Fibroblast of skin of back (primary cell): ENCODE measurements at regions not wholly inside any gene's neighbourhood (a gene's known extent, or its start where the extent isn't known, plus 50 kb on each side); places are given as distances from the start of the nearest gene placed in this dataset.

Experiments
- DNase-seq: peaks from one replicate; pipeline ENCODE4 v3.0.0-alpha.2; 2013

DNA sequence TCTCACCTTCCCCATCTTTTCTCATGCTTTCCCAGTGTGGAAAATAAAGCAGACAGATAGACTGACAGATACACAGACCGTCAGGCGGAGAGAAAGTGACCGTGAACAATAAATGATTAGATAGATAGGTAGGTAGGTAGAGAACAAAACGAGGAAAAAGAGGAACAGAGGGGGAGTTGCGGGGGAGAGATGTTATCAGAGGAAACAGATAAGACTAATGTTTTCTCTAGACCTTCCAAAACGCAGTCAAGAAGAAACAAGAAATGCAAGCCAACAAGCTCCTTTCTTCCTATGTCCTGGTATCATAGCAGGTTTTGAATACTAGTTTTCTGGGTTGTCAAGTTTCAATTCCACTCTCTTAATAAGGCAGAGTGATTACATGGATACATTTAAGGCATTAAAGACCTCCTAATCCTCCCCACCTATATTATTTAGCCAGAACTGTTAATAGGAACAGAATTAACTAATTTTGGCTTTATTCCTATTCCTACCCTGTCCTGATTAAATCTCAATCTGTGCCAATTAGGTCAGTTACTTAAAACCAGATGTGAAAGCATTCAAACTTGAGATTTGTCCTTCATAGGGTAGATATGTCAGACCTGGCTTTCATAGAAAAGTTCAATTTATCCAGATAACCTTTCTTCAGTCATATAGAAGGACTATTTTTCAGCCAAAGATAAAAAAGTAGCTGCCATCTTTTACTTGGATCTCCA, 89.0 kb upstream of the PTPRR start:
- DNase-seq, result no peak

DNA sequence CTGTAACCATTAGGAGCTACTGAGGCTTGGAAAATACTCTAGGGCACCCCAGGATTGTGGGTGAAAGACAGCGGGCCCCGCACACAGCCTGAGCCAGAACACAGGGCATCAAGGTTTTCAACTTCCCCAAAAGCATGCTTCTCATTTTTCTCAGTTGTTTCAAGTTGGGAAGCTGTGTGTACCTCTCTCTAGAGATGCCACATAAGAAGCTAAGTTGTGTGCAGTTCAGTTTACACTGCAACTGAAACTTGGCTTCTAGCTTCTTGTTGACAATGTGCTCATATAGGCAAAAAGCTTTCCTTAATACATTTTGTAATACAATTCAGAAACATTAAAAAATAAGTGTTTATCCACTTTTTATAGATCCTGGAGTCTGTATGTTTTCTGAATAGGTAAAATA, 88.1 kb upstream of the PTPRR start:
- DNase-seq, result no peak

DNA sequence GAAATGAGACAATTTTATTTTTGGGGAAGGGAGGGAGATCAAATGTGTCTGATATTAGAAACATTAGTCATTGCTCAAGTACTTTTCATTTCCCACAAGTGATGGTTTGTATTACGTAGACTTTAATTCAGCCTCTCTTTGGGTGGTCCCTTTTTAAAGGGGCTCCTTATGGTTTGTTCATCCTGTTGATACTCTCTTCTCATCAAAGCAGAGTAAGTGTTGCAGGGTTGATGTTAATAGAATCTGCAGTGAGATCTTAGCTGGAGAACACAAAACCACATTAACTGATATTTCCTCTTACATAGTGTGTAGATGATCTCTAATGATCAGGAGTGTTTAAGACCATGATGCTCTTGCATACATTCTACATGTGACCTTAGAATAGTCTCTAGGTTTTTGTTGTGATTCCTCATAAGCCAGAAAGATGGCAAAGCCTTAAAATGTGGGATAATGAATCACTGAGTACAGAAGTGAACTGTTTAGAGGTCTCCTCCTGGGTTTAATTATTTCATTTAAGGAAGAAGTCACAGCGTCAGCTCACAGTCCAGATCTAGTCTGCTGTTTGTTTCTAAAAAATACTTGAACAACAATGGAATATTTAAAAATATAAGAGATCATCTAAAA, 87.4 kb upstream of the PTPRR start:
- peak; percentile 34 for DNase-seq

DNA sequence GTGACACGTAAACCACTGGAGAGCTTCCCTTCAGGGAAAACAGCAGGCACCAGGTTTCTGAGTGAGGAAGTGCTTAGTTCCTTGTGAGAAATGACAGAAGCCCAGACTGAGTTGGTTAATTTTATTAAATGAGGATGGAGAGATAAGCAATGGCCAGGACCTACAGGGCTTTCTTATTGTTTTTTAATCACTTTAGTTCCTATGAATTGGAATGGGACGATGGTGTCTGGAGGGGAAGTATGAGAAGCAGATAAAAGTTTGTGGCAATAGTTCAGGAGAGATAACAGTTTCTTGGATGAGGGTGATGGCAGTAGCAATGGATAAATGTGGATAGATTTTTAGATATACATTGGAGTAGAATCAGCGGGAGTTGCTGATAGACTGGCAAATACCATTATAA, 86.5 kb upstream of the PTPRR start:
- no peak for DNase-seq

DNA sequence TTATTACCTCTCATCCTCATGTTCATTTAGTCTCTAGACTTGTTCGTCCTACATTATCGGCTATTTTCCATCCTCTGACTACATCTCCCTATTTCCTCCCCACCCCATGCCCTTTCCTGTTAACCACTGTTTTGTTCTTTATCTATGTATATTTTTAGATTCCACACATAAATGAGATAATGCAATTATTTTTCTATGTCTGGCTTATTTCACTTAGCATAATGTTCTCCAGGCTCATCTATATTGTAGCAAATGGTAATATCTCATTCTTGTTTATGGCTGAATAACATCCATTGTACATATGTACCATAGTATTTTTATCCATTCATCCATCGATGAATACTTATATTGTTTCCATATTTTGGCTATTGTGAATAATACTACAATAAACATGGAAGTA, 84.6 kb upstream of the PTPRR start:
- no peak for DNase-seq

DNA sequence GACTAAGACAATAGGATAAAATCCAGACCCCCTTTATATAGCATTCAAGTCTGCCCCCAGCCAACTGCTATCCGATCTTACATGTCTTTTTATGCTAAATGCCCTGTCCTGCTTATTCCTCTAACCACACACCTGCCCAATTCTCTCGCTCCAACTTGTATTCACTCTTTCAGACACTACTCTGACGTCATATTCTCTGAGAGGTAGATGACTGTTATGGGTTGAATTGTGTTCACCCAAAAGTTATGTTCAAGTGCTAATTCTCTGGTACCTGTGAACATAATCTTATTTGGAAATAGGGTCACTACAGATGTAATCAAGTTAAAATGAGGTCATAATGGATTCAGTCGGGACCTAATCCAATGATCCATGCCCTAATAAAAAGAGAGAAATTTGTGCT, 84.0 kb upstream of the PTPRR start:
- DNase-seq, result no peak

DNA sequence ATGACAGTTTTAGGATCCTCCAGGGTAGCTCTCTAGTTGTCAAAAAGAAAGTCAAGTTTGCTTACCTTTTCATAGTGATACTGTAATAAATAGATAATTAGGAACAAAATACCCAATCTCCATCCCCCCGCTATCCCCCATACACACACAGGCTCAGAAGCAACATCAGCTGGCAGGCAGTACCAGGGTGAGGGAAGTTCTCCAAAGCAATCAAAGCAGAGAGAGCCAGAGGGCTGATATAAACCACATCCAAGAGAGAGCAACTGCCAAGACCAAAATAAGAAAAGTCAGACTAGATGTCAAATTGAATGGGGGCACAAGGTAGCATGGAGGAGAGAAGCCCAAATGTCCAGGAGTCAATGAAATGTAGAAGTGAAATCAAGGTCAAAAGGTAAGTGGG, 80.2 kb upstream of the PTPRR start:
- no peak for DNase-seq

DNA sequence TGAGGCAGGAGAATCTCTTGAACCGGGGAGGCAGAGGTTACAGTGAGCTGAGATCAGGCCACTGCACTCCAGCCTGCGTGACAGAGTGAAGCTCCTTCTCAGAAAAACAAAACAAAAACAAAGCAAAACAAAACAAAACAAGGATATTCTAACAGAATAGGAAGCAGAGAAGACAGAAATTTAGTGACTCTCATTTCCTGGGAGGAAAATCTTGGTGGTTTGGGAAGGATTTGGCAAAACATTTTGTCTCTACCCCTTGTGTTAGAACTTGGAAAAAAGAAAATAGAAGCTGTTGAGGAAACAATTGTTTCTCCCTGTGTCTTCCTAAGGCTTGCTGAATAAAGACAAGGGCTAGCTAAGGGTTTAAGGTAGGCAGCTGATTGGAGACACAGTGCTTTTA, 79.7 kb upstream of the PTPRR start:
- no peak for DNase-seq

DNA sequence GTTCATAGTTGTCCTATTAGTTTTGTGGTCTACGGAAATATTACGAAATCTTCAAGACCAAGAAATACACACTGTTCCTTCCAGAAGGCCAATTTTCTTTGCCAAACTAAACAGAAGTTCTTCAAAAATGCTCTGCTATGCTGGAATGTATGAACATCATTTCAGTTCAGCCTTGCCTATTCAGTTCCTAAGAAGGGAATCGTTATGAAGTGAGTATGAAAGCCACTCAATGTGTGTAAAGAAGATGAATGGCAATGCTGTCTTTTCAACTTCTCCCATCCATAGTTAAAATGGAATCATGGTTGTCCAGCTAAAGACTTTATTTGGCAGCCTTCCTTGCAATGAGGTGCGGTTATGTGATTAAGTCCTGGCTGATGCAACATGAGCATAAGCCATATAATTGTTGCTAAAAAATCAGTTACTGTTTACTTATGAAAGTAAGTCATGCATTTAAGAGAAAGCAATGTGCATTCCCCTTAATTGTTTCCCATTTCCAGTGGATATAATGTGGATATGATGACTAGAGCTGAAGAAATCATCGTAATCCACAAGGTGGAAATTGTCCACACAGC, 73.8 kb upstream of the PTPRR start:
- peak; percentile 92 for DNase-seq

DNA sequence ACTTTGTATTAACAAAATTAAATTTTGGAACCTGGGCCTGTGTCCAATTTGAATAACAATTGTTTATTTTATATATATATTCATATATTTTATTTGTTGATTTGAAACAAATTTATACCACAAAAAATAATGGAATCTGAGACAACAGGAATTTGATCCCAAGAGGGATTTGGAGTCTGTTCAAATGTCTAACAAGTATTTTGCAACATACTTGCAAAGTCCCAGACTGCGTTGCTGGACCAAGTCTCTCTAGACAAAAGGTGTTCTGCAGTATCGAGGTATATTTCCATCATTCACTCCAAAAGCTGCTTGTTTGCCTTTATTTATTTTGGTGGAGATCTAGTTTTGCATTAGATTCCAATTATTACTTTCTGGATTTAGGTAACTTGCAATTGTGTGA, 68.7 kb upstream of the PTPRR start:
- DNase-seq, result no peak

DNA sequence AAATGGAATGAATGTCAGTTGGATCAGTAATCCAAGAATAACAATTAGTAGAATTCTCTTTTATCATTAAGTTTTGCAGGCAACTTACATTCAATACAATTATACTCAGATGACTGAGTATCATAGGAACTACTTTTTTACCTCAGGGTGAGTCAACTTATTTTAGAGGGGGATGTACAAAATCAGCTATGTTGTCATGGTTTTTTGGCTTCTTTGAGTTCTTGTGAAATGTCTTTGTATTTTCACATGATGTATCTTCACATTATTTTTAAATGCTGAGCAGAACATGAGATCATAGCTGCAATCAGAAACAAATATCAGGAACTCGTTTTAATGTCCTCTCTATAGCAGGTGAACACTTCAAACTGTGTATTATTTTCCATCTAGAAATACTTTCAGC, 65.3 kb upstream of the PTPRR start:
- DNase-seq, result peak; percentile 55

DNA sequence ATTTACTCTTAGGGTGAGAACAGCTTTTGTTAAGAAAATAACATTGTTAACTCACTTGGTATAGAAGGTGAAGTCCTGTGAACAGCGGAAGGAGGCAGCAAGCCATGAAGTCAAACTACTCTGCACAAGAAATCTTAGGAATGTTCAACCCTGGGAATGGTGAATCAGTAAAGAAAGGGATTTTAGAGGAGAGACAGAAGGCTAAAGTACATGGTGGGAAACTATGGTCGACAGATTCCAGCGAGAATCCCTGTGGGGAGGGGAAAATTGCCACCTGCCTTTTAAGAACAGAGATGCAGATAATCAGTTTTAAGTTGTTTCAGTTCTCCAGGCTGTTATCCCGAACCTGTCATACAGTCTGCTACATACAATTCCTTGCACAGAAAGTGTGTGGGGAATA, 63.2 kb upstream of the PTPRR start:
- DNase-seq, result peak; percentile 60

DNA sequence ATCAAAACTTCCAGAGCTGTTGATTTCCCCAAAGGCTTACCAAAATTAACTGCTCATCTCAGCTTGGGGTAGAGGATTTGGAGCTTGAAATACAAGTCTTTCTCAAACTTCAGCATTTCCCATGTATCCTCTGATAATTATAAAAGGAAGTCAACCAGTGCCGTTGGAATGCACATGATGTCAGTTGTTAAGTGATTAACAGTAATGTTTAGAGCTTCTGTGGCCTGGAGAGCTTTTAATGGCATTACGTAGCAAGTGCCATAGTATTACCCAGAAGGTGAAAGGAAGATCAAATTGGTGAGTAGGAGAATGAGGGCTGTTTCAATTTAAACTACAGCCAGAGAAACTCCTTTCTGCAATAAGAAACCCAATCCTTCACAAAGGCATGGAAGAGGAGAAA, 62.5 kb upstream of the PTPRR start:
- DNase-seq, result peak; percentile 55

DNA sequence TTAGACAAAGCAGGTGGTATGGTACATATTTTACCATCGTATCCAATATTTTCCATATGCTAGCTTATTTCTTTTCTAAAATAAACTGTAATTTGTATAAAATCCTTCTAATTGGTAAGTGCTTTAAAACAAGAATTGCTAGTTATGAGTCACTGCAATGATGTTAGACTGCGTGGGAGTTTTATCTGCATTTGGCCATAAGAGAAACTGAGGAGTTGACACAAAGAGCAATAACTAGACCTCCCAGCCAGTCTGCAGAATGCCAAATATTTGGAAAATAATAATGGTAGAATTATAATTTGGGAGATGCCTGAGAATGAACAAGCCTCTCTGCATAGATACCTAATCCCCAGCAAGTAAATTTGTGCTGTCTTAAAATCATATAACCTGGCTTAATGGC, 61.7 kb upstream of the PTPRR start:
- peak; percentile 52 for DNase-seq

DNA sequence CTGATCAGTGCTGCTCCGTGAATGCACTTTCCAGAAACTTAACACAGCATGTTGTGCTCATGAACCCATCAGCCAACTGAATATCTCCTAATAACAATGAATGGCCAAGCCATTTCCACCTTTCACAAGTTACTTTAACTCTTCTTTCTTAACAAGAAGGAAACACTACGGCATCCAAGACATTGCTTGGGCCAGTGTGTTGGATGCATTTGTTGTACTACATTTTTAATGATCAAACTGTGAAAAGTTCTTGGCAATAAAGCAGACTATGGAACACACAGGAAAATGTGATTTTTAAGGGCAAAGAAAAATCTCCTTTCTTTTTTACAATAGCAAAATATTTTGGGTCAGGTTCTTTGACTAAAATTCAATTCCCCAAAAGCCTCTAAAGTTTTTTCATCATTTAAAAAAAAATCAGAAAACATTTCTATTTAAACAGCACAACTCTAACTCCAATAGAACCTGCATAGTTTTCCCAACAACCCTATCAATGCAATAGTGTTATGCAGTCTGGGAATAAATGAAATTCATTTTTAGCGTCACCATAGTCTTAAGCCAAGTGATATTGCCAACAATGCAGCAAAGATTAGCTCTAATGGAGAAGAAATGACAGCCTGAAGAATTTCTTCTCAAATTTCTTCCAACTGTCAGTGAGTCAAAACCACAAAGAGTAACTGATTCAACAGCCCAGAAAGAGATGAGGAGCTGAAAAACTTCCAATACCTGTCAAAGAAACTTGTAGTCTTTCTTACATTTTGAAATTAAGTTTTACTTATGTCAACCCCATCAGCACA, 50.7 kb upstream of the PTPRR start:
- peak; percentile 46 for DNase-seq
